Frontal cortex (tissue), 3 donors: ENCODE measurements at regions not wholly inside any gene's neighbourhood (a gene's known extent, or its start where the extent isn't known, plus 50 kb on each side); places are given as distances from the start of the nearest gene placed in this dataset.
"Not testable (repeated sequence)": the region's sequence is repeated elsewhere in the genome, so short reads cannot be mapped to it uniquely, and the experiment has no call there.

Experiments used
- DNase-seq, 2 donors: peaks; one replicate each; pipeline ENCODE4 v3.0.0; 2012; ENCODE audit warnings: low spot score in 2 of 2
- FAIRE-seq: peaks from 2 replicates; lab custom pipeline; 2012; peaks lifted over from hg19 to GRCh38; lab: Jason Lieb, UNC
- donor health status: control.
- donor health status: control.
- donor health status: control.

- DNase-seq (no peak), FAIRE-seq (no peak)
Observed at GRCh38 chr7:67453580-67454380, 457.1 kb downstream of the TYW1 start.

GRCh38 chr7:67455508-67455907 is 458.9 kb downstream of the TYW1 start:
- DNase-seq: no peak

GRCh38 chr7:67462781-67463191 is 466.2 kb downstream of the TYW1 start:
- FAIRE-seq (no peak), DNase-seq (no peak)

More at GRCh38 chr7:67455508-67455907, 458.9 kb downstream of the TYW1 start:
- FAIRE-seq: no peak

GRCh38 chr7:67463316-67463715 is 466.7 kb downstream of the TYW1 start:
- FAIRE-seq: no peak
- DNase-seq: no peak

- DNase-seq (no peak), FAIRE-seq (no peak)
Observed at GRCh38 chr7:67463983-67464382, 467.4 kb downstream of the TYW1 start.

- DNase-seq (no peak), FAIRE-seq (no peak)
Observed at GRCh38 chr7:67466109-67466508, 469.5 kb downstream of the TYW1 start.

GRCh38 chr7:67470256-67470751 is 473.7 kb downstream of the TYW1 start:
- peak in 1 of 2 donors; percentile 15 for DNase-seq
- no peak for FAIRE-seq

GRCh38 chr7:67475293-67475692 is 478.7 kb downstream of the TYW1 start:
- FAIRE-seq (no peak), DNase-seq (no peak)

GRCh38 chr7:67478066-67478465 is 481.4 kb downstream of the TYW1 start:
- no peak for FAIRE-seq
- no peak for DNase-seq

GRCh38 chr7:67484244-67484751 is 487.7 kb downstream of the TYW1 start:
- DNase-seq (peak; percentile 17 to 57), FAIRE-seq (peak; percentile 49)

GRCh38 chr7:67486401-67486800 is 489.8 kb downstream of the TYW1 start:
- no peak for FAIRE-seq
- no peak for DNase-seq

- DNase-seq (no peak), FAIRE-seq (no peak)
Observed at GRCh38 chr7:67487316-67487715, 490.7 kb downstream of the TYW1 start.

- DNase-seq: no peak
- no peak for FAIRE-seq
Observed at GRCh38 chr7:67489881-67490280, 493.2 kb downstream of the TYW1 start.

- no peak for DNase-seq
- FAIRE-seq: no peak
Observed at GRCh38 chr7:67493366-67493765, 496.7 kb downstream of the TYW1 start.

GRCh38 chr7:67496589-67496988 is 500.0 kb downstream of the TYW1 start:
- DNase-seq (no peak), FAIRE-seq (no peak)

GRCh38 chr7:67497914-67498313 is 501.3 kb downstream of the TYW1 start:
- not testable (repeated sequence) for FAIRE-seq, DNase-seq

- no peak for FAIRE-seq
- no peak for DNase-seq
Observed at GRCh38 chr7:67502929-67503328, 506.3 kb downstream of the TYW1 start.

GRCh38 chr7:67505449-67505848 is 508.8 kb downstream of the TYW1 start:
- no peak for DNase-seq
- no peak for FAIRE-seq

- DNase-seq (no peak), FAIRE-seq (no peak)
Observed at GRCh38 chr7:67512481-67512880, 515.8 kb downstream of the TYW1 start.

GRCh38 chr7:67518580-67518979 is 521.9 kb downstream of the TYW1 start:
- DNase-seq: no peak
- no peak for FAIRE-seq

GRCh38 chr7:67519171-67519570 is 522.5 kb downstream of the TYW1 start:
- DNase-seq: no peak
- no peak for FAIRE-seq

GRCh38 chr7:67522504-67522903 is 525.9 kb downstream of the TYW1 start:
- no peak for FAIRE-seq

More at GRCh38 chr7:67522504-67522903, 525.9 kb downstream of the TYW1 start:
- DNase-seq: no peak
